ENCODE measurements at regions not wholly inside any gene's neighbourhood (a gene's known extent, or its start where the extent isn't known, plus 50 kb on each side); places are given as distances from the start of the nearest gene placed in this dataset.

DNA sequence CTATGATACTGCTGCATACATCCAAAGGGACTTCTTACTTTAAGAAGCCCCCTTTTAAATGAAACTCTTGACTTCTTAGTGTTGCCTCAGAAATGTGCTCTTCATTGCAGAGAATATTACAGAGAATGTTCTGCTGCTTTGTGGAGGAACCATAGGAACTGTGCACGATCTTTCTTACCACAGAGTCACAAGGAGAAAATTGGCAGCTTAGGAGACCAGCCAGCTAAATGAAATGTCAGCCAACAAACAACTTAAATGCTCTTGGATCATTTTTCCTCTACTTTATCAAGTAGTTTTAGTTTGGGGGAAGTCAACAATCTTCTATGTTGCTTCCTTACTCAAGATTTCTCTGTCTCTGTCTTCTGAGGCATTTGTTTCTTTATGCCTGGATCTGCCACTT is 125.9 kb upstream of the MLIP start:
- TF ChIP-seq, protein P1, sequence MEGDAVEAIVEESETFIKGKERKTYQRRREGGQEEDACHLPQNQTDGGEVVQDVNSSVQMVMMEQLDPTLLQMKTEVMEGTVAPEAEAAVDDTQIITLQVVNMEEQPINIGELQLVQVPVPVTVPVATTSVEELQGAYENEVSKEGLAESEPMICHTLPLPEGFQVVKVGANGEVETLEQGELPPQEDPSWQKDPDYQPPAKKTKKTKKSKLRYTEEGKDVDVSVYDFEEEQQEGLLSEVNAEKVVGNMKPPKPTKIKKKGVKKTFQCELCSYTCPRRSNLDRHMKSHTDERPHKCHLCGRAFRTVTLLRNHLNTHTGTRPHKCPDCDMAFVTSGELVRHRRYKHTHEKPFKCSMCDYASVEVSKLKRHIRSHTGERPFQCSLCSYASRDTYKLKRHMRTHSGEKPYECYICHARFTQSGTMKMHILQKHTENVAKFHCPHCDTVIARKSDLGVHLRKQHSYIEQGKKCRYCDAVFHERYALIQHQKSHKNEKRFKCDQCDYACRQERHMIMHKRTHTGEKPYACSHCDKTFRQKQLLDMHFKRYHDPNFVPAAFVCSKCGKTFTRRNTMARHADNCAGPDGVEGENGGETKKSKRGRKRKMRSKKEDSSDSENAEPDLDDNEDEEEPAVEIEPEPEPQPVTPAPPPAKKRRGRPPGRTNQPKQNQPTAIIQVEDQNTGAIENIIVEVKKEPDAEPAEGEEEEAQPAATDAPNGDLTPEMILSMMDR (IDR thresholded peaks at IDR 0.05) = no peak
- no peak for TF ChIP-seq EP300 (IDR thresholded peaks at IDR 0.05)

All from tibial nerve (tissue), 4 donors.